Medulla oblongata (tissue), 1 donor: ENCODE measurements at regions not wholly inside any gene's neighbourhood (a gene's known extent, or its start where the extent isn't known, plus 50 kb on each side); places are given as distances from the start of the nearest gene placed in this dataset.

Source experiments
- DNase-seq: peaks from one replicate; pipeline ENCODE4 v3.0.0-alpha.2; 2015; ENCODE audit errors: extremely low spot score

GRCh38 chr10:104574838-104575237, 66.3 kb upstream of the SORCS3 start:
- no peak for DNase-seq

DNA sequence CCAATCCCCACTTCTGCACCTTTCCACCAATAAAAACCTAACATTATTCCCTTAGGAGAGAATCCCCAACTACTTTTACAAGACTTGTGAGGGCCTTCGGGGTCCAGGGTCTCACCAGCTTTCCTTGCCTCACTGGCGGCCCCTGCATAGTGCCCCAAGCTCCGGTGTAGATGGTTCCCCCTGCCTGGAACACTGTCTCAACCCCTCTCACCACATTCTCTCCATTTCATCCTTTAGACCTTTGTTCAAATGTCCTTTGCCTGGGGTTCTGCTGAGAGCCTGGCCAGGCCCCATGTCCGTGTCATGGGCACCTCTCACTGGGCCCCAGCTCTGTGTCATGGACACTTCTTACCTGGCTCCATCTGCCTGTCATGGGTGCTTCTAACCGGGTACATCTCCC, 64.5 kb upstream of the SORCS3 start:
- no peak for DNase-seq

GRCh38 chr10:104577163-104577562, 63.9 kb upstream of the SORCS3 start:
- no peak for DNase-seq

- no peak for DNase-seq
Measured at GRCh38 chr10:104577861-104578521, 63.1 kb upstream of the SORCS3 start.

DNA sequence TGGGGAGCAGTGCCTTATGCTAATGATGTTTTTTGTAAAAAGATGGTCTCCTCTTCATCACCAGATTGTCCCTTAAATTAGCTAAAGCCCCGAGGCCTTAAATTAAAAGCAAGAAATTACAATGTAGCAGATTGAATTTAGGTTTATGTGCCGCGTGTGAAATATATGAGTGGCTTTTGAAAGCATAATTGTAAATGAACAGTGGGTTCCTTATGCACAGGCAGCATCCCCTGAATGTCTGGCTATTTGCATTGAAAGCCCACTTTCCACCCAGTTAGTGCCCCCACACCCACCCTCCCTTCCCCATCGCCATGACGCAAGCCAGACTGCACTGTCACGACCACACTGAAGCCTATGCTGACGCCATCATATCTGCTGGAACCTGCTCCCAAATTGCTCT, 62.4 kb upstream of the SORCS3 start:
- no peak for DNase-seq

DNA sequence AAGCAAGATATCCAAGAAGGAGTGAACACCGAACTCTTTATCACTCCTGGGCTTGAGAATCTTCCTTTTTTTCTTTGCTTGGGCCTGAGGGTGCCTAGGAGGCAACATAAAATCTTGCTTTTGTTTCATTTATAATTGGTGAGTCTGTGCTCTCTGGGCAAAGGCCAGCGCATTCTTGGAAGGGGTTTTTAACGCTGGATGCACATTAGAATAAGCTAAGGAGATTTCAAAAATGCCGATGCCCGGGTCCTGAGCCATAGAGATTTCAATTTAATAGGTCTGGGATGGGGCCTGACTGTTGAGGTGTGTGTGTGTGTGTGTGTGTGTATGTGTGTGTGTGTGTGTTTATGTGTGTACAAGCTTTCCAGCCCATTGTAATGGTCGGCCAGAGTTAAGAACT, 62.0 kb upstream of the SORCS3 start:
- no peak for DNase-seq

- no peak for DNase-seq
Measured at GRCh38 chr10:104580321-104580720, 60.8 kb upstream of the SORCS3 start.

GRCh38 chr10:104580774-104581675, 60.1 kb upstream of the SORCS3 start:
- DNase-seq: peak; percentile 78

- no peak for DNase-seq
Measured at GRCh38 chr10:104581884-104582601, 59.0 kb upstream of the SORCS3 start.

DNA sequence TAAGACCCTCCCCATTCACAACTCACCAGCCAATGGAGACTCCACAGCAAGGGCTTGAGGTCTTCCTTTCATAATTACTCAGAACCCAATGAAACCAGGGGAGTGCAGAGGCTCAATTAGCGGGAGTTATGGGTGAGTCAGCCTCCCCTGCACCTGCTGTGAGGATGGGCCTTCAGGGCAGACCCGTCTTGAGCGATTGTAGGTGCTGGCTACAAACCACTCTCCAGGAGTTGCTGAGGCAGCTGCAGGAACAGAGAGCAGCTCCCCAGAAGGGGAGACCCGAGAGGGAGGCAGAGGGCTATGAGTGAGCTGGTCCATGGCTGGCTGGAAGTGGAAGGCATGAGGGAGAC, 58.5 kb upstream of the SORCS3 start:
- DNase-seq: no peak

- no peak for DNase-seq
Measured at GRCh38 chr10:104582966-104583365, 58.1 kb upstream of the SORCS3 start.

- DNase-seq: no peak
Measured at GRCh38 chr10:104584541-104584940, 56.5 kb upstream of the SORCS3 start.

DNA sequence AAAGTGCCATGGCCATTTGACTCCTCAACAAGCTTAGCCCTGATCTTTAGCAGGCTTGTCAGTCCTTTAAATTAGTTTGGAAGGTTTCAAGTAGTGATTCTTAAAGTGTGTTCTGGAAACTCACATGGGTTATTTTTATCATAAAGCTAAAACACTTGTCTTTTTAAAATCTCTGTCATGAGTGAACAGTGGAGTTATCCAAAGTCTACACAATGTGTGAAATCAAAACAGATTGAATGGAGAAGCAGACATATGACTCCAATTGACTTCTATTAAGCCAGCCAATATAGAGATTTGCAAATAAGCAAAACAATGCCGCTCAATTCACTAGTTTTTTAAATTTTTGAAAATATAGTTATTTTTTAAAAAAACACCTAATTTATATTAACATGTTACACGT, 53.3 kb upstream of the SORCS3 start:
- DNase-seq: no peak

- no peak for DNase-seq
Measured at GRCh38 chr10:104589431-104589830, 51.7 kb upstream of the SORCS3 start.

- DNase-seq: no peak
Measured at GRCh38 chr10:104589871-104590270, 51.2 kb upstream of the SORCS3 start.
